Activated CD8-positive, alpha-beta T cell treated with anti-CD3 and anti-CD28 coated beads for 36 hours (primary cell): ENCODE measurements at regions not wholly inside any gene's neighbourhood (a gene's known extent, or its start where the extent isn't known, plus 50 kb on each side); places are given as distances from the start of the nearest gene placed in this dataset.

Experiments
- ATAC-seq: fragments of 200-7000 bp; cut with Tn5 transposase; one replicate; pipeline ENCODE4 v1.10.0; 2021; ENCODE audit warnings: mild to moderate bottlenecking, moderate library complexity
- CTCF ChIA-PET: fragments of 350-600 bp; sonication (Branson Sonifier 250); formaldehyde crosslinking; loops from one replicate; lab custom pipeline; 2021; ENCODE audit warnings: antibody characterized with exemption; lab: Charles Lee
- POLR2A ChIA-PET: fragments of 350-600 bp; sonication (Branson Sonifier 250); formaldehyde crosslinking; loops from one replicate; lab custom pipeline; 2021; ENCODE audit warnings: antibody characterized with exemption; lab: Charles Lee
- DNase-seq: peaks from one replicate; pipeline ENCODE4 v3.0.0-alpha.2; 2020
- H3K27ac Mint-ChIP-seq: one replicate; pipeline ENCODE4 v1.8.0; 2021; ENCODE audit warnings: mild to moderate bottlenecking, mixed read lengths
- H3K27me3 Mint-ChIP-seq: one replicate; pipeline ENCODE4 v1.8.0; 2021; ENCODE audit warnings: mixed read lengths
- H3K36me3 Mint-ChIP-seq: one replicate; pipeline ENCODE4 v1.8.0; 2021; ENCODE audit warnings: low read depth, mixed read lengths
- H3K4me1 Mint-ChIP-seq: one replicate; pipeline ENCODE4 v1.8.0; 2021; ENCODE audit warnings: low read depth, mixed read lengths
- H3K4me3 Mint-ChIP-seq: one replicate; pipeline ENCODE4 v1.8.0; 2021; ENCODE audit warnings: mild to moderate bottlenecking, moderate library complexity, mixed read lengths
- H3K9me3 Mint-ChIP-seq: one replicate; pipeline ENCODE4 v1.8.0; 2021; ENCODE audit warnings: mixed read lengths
- CTCF ChIP-seq: fragments of 200-600 bp; IDR thresholded peaks from one replicate; pipeline ENCODE4 v1.8.0; 2022; ENCODE audit warnings: antibody characterized with exemption, mild to moderate bottlenecking
- intact Hi-C: fragments of 100-400 bp; cut with micrococcal nuclease; formaldehyde crosslinking; loops from one replicate; pipeline ENCODE4 v1.10.0; 2022

- no peak for TF ChIP-seq CTCF
- intact Hi-C loops = no loop called here
- H3K27me3 Mint-ChIP-seq = peaks cover 4% of the 10 kb centered on the region
- CTCF ChIA-PET = no interaction called here
- DNase-seq = no peak
- no peak overlapping the region for H3K27ac Mint-ChIP-seq
- H3K4me1 Mint-ChIP-seq = no peaks in the 10 kb centered on the region
- POLR2A ChIA-PET = no interaction called here
- no peak for ATAC-seq
- no peak overlapping the region for H3K4me3 Mint-ChIP-seq
- H3K9me3 Mint-ChIP-seq = peaks cover 6% of the 10 kb centered on the region
- H3K36me3 Mint-ChIP-seq = no peaks in the 10 kb centered on the region
Measured at GRCh38 chr22:49291169-49291568, 536.5 kb downstream of the BRD1 start.

- DNase-seq (no peak), ATAC-seq (no peak)
- intact Hi-C loops = no loop called here
- POLR2A ChIA-PET = no interaction called here
- peaks cover 4% of the 10 kb centered on the region for H3K27me3 Mint-ChIP-seq
- no peak overlapping the region for H3K27ac Mint-ChIP-seq
- no peak for TF ChIP-seq CTCF
- no peak overlapping the region for H3K4me3 Mint-ChIP-seq
- H3K36me3 Mint-ChIP-seq = no peaks in the 10 kb centered on the region
- no peaks in the 10 kb centered on the region for H3K4me1 Mint-ChIP-seq
- CTCF ChIA-PET = no interaction called here
- peaks cover 6% of the 10 kb centered on the region for H3K9me3 Mint-ChIP-seq
Measured at GRCh38 chr22:49290711-49291110, 537.0 kb downstream of the BRD1 start.

- H3K27ac Mint-ChIP-seq = no peak overlapping the region
- ChIA-PET CTCF (no interaction called here), POLR2A (no interaction called here)
- H3K36me3 Mint-ChIP-seq = no peaks in the 10 kb centered on the region
- ATAC-seq = no peak
- peaks cover 6% of the 10 kb centered on the region for H3K9me3 Mint-ChIP-seq
- peaks cover 4% of the 10 kb centered on the region for H3K27me3 Mint-ChIP-seq
- no peak overlapping the region for H3K4me3 Mint-ChIP-seq
- no peak for TF ChIP-seq CTCF
- no peak for DNase-seq
- intact Hi-C loops = no loop called here
- H3K4me1 Mint-ChIP-seq = no peaks in the 10 kb centered on the region
Measured at GRCh38 chr22:49289822-49290679, 537.6 kb downstream of the BRD1 start.

- POLR2A ChIA-PET = no interaction called here
- no peaks in the 10 kb centered on the region for H3K9me3 Mint-ChIP-seq
- H3K27ac Mint-ChIP-seq = no peak overlapping the region
- TF ChIP-seq CTCF = no peak
- DNase-seq (no peak), ATAC-seq (no peak)
- no peak overlapping the region for H3K4me3 Mint-ChIP-seq
- H3K27me3 Mint-ChIP-seq = peaks cover 12% of the 10 kb centered on the region
- intact Hi-C loops = no loop called here
- CTCF ChIA-PET = no interaction called here
- no peaks in the 10 kb centered on the region for H3K36me3 Mint-ChIP-seq
- no peaks in the 10 kb centered on the region for H3K4me1 Mint-ChIP-seq
Measured at GRCh38 chr22:49286181-49286760, 541.4 kb downstream of the BRD1 start.

- ChIA-PET CTCF (no interaction called here), POLR2A (no interaction called here)
- TF ChIP-seq CTCF = no peak
- DNase-seq (no peak), ATAC-seq (no peak)
- H3K9me3 Mint-ChIP-seq = peaks cover 3% of the 10 kb centered on the region
- H3K4me1 Mint-ChIP-seq = no peaks in the 10 kb centered on the region
- H3K4me3 Mint-ChIP-seq = no peak overlapping the region
- H3K27me3 Mint-ChIP-seq = peaks cover 12% of the 10 kb centered on the region
- intact Hi-C loops = no loop called here
- H3K36me3 Mint-ChIP-seq = no peaks in the 10 kb centered on the region
- no peak overlapping the region for H3K27ac Mint-ChIP-seq
Measured at GRCh38 chr22:49284931-49285330, 542.7 kb downstream of the BRD1 start.
